ENCODE measurements at regions not wholly inside any gene's neighbourhood (a gene's known extent, or its start where the extent isn't known, plus 50 kb on each side); places are given as distances from the start of the nearest gene placed in this dataset.
"Not testable (repeated sequence)": the region's sequence is repeated elsewhere in the genome, so short reads cannot be mapped to it uniquely, and the experiment has no call there.

GRCh38 chr15:96958721-96959120 lies 628.2 kb downstream of the NR2F2 start:
- DNase-seq (ENCODE audit: extremely low spot score, insufficient read length, low read depth) (no peak), FAIRE-seq (no peak)

GRCh38 chr15:96959501-96959900 lies 629.0 kb downstream of the NR2F2 start:
- FAIRE-seq (no peak), DNase-seq (ENCODE audit: extremely low spot score, insufficient read length, low read depth) (no peak)

DNA sequence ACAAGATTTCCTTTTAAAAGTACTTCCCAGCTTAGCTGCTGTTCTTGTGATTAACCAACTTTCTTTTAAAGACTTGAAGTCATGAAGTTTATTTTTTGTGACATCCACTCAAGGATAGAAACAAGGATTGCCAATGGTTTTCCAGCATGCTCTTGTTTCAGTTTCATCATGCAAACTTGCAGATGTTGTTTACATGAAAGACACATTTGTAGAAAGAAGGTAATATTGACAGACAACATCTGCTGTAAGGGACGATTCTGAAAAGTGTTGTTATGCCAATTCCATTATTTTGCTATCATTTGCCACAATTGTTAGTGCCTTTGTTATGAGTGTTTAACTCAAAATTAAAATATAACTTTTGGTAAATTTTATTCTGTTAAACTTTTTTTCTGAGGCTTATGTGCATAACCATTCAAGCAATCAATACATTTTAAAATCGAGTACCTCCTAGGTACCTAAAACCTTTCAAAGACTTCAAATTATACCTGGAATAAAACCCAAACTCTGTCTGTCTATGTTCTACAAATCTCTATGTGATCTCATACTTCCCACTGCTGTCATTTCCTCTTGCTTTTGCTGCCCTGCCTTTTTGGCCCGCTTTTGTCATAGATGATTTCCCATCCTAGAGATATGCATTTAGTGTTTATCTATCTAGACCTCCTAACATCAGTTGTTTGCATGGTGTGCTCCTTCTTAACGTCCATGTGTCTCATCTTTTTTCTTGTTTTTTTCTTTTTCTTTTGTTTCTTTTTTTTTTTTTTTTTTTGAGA lies 630.4 kb downstream of the NR2F2 start:
- FAIRE-seq (no peak), DNase-seq (ENCODE audit: extremely low spot score, insufficient read length, low read depth) (no peak)

- no peak for FAIRE-seq
Measured at GRCh38 chr15:96966554-96966953, 636.1 kb downstream of the NR2F2 start.

DNA sequence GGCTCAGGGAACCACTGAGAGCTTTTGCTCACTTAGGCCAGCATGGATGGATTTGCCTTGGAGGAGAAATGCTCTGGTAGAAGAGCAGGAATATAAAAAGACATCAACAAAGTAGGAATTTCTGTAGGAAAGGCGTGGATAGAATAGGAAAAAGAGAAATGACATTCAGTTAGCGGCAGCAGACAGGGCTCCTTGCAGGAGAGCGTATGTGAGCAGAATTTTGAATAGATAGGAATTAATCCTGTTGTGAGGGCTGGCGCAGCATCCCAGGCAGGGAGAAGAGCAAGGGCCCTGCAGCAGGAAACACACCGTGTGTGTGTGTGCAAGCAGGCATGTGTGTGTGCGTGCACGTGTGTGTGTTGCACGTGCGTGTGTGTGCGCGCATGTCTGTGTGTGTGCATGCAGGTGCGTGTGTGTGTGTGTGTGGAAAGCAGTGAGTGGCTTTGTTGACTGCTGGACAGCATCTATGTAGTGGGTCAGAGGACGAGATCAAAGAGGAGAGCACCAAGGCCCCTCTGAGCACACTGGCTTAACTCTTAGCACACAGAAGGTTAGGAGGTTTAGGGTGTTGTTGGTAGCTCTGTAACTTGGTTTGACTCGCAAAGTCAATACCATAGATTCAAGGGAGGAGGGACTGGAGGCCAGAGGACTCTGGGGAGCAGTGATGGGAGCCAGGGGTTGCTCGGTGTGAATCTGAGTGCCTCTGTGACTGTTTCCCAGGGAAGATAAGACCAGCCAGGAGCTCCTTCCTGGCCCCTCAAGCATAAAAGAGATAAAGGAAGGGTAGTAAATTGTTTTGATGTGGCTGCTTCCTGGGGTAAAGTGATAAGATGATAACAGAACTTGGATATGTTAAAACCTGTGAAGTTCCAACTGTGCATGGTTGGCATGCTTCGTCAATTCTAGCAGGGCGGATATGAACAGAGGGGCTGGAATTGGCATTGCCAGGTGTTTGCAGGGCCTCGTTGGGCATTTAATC lies 639.5 kb downstream of the NR2F2 start:
- DNase-seq (ENCODE audit: extremely low spot score, insufficient read length, low read depth) = no peak
- no peak for FAIRE-seq

More at GRCh38 chr15:96966554-96966953, 636.1 kb downstream of the NR2F2 start:
- DNase-seq (ENCODE audit: extremely low spot score, insufficient read length, low read depth) = no peak

DNA sequence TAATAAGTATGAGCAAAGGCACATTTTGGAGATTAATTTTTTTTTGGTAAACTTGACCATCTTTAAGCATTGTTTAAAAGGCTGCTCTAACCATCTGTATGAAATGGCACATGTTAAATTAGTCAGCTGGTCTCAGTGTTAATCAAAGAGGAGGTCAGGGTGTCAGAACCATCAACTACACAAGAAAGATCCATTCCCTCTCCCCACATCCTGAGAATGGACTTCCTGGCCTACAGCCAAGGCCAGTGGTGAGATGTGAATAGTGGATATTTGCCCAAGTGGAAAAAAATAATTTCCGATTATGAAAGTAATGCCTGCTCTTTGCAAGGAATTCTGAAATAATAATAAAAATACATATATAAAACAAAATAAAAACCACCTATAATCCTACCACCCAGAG lies 641.7 kb downstream of the NR2F2 start:
- FAIRE-seq (no peak), DNase-seq (ENCODE audit: extremely low spot score, insufficient read length, low read depth) (no peak)

DNA sequence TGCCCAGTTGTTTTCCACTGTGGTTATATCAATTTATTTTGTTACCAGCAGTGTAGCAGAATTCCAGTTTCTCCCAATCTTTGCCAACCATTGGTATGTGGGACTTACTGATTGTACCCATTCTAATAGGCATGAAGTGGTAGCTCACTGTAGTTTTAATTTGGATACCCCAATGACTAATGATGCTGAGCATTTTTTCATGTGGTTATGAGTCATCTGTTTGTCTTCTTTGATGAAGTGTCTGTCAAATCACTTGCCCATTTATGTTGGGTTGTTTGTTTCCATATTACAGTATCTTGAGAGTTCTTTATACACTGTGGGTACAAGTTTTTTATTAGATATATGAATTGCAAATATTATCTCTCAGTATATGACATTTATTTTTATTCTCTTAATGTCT lies 644.3 kb downstream of the NR2F2 start:
- DNase-seq (ENCODE audit: extremely low spot score, insufficient read length, low read depth) (no peak), FAIRE-seq (no peak)

GRCh38 chr15:96977886-96978285 lies 647.4 kb downstream of the NR2F2 start:
- FAIRE-seq (no peak), DNase-seq (ENCODE audit: extremely low spot score, insufficient read length, low read depth) (no peak)

DNA sequence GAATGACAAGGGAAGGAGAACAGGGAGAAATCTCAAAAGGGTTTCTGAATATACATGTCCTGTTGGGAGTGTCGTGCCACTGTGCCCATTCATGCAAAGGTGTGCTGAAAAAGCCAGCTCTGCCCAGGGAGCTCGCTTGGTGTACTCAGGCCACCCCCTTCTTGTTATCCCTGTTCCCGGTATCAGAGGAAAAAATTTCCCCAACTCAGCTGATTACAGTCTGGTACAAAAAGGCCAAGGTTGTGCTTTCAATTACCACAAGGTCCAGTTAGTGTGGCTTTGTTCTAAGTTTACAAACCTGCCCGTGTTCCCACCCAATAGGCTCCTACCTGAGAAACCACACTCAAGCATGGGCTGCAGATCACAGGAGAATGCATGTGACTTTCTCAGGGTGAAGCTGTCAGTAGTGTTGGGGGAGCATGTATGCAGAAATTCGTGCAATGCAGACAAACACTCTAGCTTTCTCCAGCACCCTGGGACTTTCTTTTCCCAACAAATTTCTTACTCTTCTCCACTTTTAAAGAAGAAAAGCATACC lies 648.5 kb downstream of the NR2F2 start:
- DNase-seq (ENCODE audit: extremely low spot score, insufficient read length, low read depth) (no peak), FAIRE-seq (no peak)

- not testable (repeated sequence) for FAIRE-seq; DNase-seq (ENCODE audit: extremely low spot score, insufficient read length, low read depth)
Measured at GRCh38 chr15:96984121-96984671, 653.7 kb downstream of the NR2F2 start.

- no peak for FAIRE-seq
- DNase-seq (ENCODE audit: extremely low spot score, insufficient read length, low read depth) = no peak
Measured at GRCh38 chr15:96992817-96993216, 662.3 kb downstream of the NR2F2 start.

- DNase-seq (ENCODE audit: extremely low spot score, insufficient read length, low read depth) (no peak), FAIRE-seq (no peak)
Measured at GRCh38 chr15:96997538-96997937, 667.0 kb downstream of the NR2F2 start.

- no peak for DNase-seq (ENCODE audit: extremely low spot score, insufficient read length, low read depth)
- FAIRE-seq = no peak
Measured at GRCh38 chr15:97009031-97009431, 678.5 kb downstream of the NR2F2 start.

- no peak for DNase-seq (ENCODE audit: extremely low spot score, insufficient read length, low read depth)
Measured at GRCh38 chr15:97012986-97013385, 682.5 kb downstream of the NR2F2 start.

GRCh38 chr15:97013491-97013890 lies 683.0 kb downstream of the NR2F2 start:
- no peak for FAIRE-seq

More at GRCh38 chr15:97012986-97013385, 682.5 kb downstream of the NR2F2 start:
- FAIRE-seq = no peak

DNA sequence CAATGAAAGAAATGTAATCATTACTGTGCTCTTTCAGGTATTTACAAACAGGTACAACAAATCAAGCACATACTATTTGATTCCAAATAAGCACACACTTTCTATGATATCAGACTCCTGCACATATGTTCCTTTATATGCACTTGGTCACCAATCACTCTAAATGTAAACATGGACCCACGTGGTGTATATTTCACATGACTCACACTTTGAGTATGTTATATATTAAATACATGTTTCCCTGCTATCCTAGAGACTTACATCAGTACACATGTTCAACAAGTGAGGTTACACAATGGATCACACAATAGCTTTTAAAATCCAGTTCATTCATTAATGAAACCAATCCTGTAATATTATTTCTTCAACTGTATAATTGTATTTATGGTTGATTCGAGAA lies 683.5 kb downstream of the NR2F2 start:
- no peak for DNase-seq (ENCODE audit: extremely low spot score, insufficient read length, low read depth)
- FAIRE-seq = no peak

More at GRCh38 chr15:97013491-97013890, 683.0 kb downstream of the NR2F2 start:
- no peak for DNase-seq (ENCODE audit: extremely low spot score, insufficient read length, low read depth)

GRCh38 chr15:97023488-97023844 lies 693.0 kb downstream of the NR2F2 start:
- no peak for DNase-seq (ENCODE audit: extremely low spot score, insufficient read length, low read depth)
- no peak for FAIRE-seq

GRCh38 chr15:97026781-97027180 lies 696.3 kb downstream of the NR2F2 start:
- DNase-seq (ENCODE audit: extremely low spot score, insufficient read length, low read depth) (no peak), FAIRE-seq (no peak)

- DNase-seq (ENCODE audit: extremely low spot score, insufficient read length, low read depth) = no peak
- no peak for FAIRE-seq
Measured at GRCh38 chr15:97027772-97028171, 697.3 kb downstream of the NR2F2 start.

DNA sequence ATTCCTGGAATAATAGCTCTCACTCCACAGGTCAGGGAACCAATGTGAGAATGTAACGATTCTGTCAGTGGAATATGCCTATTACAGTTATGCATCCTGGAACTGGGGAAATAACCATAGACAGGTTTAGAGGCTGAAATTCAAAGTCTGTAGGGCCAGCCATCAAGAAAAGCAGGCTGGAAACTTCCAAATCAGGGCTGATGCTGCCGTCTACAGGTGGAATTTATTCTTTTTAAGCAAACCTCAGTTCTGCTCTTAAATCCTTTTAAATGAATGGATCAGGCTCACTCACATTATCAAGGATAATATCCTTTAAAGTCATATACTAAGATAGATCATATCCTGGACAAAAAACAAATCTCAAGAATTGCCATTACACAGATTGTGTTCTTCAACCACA lies 699.8 kb downstream of the NR2F2 start:
- FAIRE-seq (no peak), DNase-seq (ENCODE audit: extremely low spot score, insufficient read length, low read depth) (no peak)
